Amniotic epithelial cell (primary cell): ENCODE measurements at regions not wholly inside any gene's neighbourhood (a gene's known extent, or its start where the extent isn't known, plus 50 kb on each side); places are given as distances from the start of the nearest gene placed in this dataset.
"Not testable (repeated sequence)": the region's sequence is repeated elsewhere in the genome, so short reads cannot be mapped to it uniquely, and the experiment has no call there.

ENCODE experiments used
- DNase-seq: peaks from one replicate; pipeline ENCODE4 v3.0.0-alpha.2; 2010; ENCODE audit warnings: low read depth

- DNase-seq, result no peak
These were observed 128.8 kb downstream of the TEX36 start for GRCh38 chr10:125554016-125554703.

- DNase-seq, result no peak
These were observed 129.9 kb downstream of the TEX36 start for GRCh38 chr10:125553091-125553490.

- DNase-seq, result no peak
These were observed 131.7 kb downstream of the TEX36 start for GRCh38 chr10:125551247-125551646.

- DNase-seq, result no peak
These were observed 132.6 kb downstream of the TEX36 start for GRCh38 chr10:125550362-125550761.

- DNase-seq, result no peak
These were observed 133.3 kb downstream of the TEX36 start for GRCh38 chr10:125549653-125550052.

- no peak for DNase-seq
These were observed 134.1 kb downstream of the TEX36 start for GRCh38 chr10:125548878-125549277.

GRCh38 chr10:125548356-125548755, 134.6 kb downstream of the TEX36 start:
- DNase-seq, result no peak

GRCh38 chr10:125547010-125547650, 135.8 kb downstream of the TEX36 start:
- DNase-seq, result no peak

- DNase-seq, result no peak
These were observed 139.2 kb downstream of the TEX36 start for GRCh38 chr10:125543796-125544195.

GRCh38 chr10:125538947-125539731, 143.8 kb downstream of the TEX36 start:
- DNase-seq, result no peak

GRCh38 chr10:125536236-125536635, 146.7 kb downstream of the TEX36 start:
- DNase-seq, result no peak

- DNase-seq, result no peak
These were observed 147.4 kb downstream of the TEX36 start for GRCh38 chr10:125535559-125535958.

GRCh38 chr10:125534515-125534914, 148.4 kb downstream of the TEX36 start:
- no peak for DNase-seq

GRCh38 chr10:125533866-125534265, 149.1 kb downstream of the TEX36 start:
- DNase-seq, result no peak

- no peak for DNase-seq
These were observed 151.5 kb downstream of the TEX36 start for GRCh38 chr10:125531465-125531864.

GRCh38 chr10:125523347-125523746, 159.6 kb downstream of the TEX36 start:
- DNase-seq, result no peak

GRCh38 chr10:125521721-125522680, 161.0 kb downstream of the TEX36 start:
- no peak for DNase-seq

GRCh38 chr10:125520968-125521367, 162.0 kb downstream of the TEX36 start:
- DNase-seq, result no peak

GRCh38 chr10:125518397-125518796, 164.6 kb downstream of the TEX36 start:
- not testable (repeated sequence) for DNase-seq

GRCh38 chr10:125515571-125515970, 167.4 kb downstream of the TEX36 start:
- no peak for DNase-seq

GRCh38 chr10:125514206-125515162, 168.5 kb downstream of the TEX36 start:
- no peak for DNase-seq
